Cerebellar cortex (tissue), 1 donor: ENCODE measurements at regions not wholly inside any gene's neighbourhood (a gene's known extent, or its start where the extent isn't known, plus 50 kb on each side); places are given as distances from the start of the nearest gene placed in this dataset.
"Not testable (repeated sequence)": the region's sequence is repeated elsewhere in the genome, so short reads cannot be mapped to it uniquely, and the experiment has no call there.

ENCODE experiments used
- DNase-seq: peaks from one replicate; pipeline ENCODE4 v3.0.0-alpha.2; 2015; ENCODE audit warnings: low spot score

GRCh38 chr4:167939863-167940616, 152.3 kb upstream of the ANXA10 start:
- no peak for DNase-seq

- DNase-seq, result no peak
Observed at GRCh38 chr4:167943872-167944505, 148.3 kb upstream of the ANXA10 start.

- no peak for DNase-seq
Observed at GRCh38 chr4:167944721-167945120, 147.6 kb upstream of the ANXA10 start.

DNA sequence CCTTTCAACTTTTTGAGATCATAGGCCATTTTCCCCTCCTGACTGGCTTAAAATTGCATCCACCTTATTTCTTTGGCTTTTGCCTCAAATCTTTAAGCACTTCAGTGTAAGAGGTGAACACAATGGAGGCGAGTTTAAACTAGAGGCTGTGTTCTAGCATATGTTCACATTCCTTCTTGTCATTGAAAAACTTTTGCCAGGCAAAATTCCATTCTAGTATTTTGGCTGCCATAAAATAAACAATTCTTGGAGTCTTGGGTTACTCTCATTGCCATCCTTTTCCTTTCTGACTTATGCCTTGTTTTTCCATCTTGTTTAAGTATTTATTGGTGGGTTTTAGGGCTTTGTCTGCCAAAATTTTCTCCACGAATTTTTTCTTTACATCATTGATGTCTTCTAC, 137.3 kb upstream of the ANXA10 start:
- DNase-seq, result no peak

GRCh38 chr4:167956676-167957075, 135.7 kb upstream of the ANXA10 start:
- DNase-seq, result no peak

GRCh38 chr4:167964766-167965373, 127.5 kb upstream of the ANXA10 start:
- DNase-seq, result no peak

GRCh38 chr4:167966143-167966542, 126.2 kb upstream of the ANXA10 start:
- DNase-seq, result no peak

- no peak for DNase-seq
Observed at GRCh38 chr4:167973513-167973912, 118.8 kb upstream of the ANXA10 start.

DNA sequence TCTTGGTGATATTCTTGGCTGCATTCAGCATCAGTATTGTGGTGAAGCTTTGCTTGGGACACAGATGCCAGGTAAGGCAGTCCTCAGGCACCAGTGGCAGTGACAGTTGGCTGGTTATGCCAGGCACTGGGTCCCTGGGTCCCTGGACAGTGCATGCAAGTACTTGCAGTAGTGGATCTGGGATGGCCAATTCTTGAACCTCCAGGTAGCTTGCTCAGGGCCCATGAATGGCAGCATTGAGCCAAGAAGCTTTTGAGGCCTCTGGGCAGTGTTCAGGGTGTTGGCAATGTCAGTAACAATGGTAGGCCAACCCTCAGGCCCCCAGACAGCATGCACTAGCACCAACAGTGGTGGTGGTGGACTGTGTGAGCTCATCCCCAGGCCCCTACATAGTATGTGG, 106.8 kb upstream of the ANXA10 start:
- DNase-seq, result no peak

DNA sequence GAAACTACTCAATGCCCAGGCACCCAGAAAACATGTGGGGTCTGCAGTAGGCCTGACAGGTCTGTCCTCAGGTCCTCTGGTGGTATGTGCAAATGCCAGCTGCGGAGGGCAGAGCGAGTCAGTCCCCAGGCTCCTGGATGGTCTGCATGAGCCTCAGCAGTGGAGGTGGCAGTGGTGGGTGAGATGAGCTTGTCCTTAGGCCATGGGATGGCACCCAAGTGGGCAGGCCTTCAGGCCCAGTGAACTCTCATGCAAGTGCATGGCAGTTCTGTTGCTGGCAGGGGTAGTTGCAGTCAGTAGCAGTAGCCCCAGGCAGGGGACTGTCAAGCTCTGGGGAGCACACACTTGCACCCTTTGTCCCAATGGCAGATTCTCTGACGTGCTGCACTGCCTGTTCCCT, 106.3 kb upstream of the ANXA10 start:
- no peak for DNase-seq

DNA sequence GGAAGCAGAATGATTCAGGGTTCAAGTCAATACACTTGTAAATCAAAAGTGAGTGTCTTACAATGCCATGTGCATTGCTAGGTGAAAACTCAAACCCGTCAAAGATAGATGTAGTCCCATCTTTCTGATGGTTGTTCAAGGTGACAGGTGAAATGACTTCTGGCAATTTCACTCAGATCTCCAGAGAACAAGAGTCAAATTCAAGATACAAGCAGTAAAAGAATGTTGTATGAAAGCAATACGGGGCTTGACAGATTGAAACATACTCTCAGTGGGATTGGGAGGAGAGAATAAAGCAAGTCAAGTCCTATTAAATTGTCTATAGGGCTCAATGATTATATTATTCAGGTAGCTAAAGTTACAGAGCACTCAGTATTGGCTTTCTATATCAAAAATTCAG, 105.1 kb upstream of the ANXA10 start:
- no peak for DNase-seq

GRCh38 chr4:167989815-167990214, 102.5 kb upstream of the ANXA10 start:
- no peak for DNase-seq

GRCh38 chr4:168008112-168008511, 84.2 kb upstream of the ANXA10 start:
- not testable (repeated sequence) for DNase-seq

DNA sequence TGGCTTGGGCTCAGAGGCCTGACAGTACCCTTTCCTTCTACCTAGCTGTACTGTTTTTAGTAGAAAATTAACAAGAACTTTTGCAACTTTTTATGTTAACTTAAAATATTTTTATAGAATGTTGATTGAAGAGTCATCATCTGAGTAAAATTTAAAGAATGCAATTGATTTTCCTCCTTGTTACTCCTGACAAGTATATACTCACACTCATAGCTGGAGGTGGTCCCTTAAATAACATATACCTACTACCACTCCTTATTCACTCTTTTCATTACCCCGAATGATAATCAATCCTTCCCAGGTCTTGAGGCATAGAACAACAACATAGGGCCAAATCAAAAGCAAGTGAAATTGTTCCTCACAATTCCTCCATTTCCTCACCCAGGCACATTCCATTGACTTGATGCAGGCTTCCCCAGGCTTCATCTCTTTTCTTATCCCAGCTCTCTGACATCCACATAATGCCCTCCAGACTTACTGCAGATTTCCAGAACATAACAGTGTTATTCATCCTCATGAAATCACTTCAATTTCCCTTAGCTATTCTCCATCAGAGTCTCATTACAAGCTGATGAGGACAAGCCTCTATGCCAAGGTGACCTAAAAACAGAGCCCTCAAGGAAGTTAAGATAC, 73.2 kb upstream of the ANXA10 start:
- no peak for DNase-seq

GRCh38 chr4:168019921-168020320, 72.4 kb upstream of the ANXA10 start:
- DNase-seq, result no peak

GRCh38 chr4:168021666-168022065, 70.7 kb upstream of the ANXA10 start:
- no peak for DNase-seq

DNA sequence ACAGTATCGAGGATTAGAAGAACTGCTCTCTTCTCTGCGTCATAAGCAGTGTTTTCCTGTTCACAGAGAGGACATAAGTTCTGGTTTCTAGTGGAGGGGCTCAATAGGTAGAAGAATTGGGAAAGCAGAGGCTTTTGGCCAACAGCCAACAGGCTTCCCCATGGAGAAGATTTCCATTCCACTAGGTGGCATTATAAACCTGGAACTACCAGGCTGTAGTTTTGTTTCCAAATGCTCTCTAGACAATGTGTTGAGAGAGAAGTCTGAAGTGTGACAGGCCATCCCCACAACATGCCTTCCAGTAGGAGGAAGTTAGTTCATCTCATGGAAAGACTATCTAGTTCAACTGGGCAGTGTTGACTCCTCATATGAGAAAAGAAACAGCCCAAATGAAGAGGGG, 63.8 kb upstream of the ANXA10 start:
- no peak for DNase-seq

- DNase-seq, result no peak
Observed at GRCh38 chr4:168028970-168029597, 63.3 kb upstream of the ANXA10 start.

DNA sequence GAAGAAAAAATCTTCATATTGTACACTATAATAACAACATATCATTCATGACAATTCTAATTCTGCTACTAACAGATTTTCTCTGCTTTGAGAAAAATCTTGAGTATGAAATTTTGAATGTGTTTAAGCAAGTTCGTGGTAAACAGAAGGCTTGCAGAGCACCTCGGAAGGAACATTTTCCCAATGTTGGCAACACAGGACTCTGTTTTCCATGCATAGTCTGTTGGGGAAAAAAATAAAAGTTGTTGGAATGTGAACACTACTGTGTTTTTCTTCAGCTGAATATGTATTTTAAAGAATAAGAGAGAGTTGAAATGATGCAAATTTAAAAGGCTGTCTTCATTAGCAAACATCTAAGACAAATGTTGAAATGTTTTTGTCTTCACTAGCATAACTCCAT, 54.7 kb upstream of the ANXA10 start:
- no peak for DNase-seq

- DNase-seq, result no peak
Observed at GRCh38 chr4:168039593-168039992, 52.7 kb upstream of the ANXA10 start.
